ENCODE measurements at regions not wholly inside any gene's neighbourhood (a gene's known extent, or its start where the extent isn't known, plus 50 kb on each side); places are given as distances from the start of the nearest gene placed in this dataset.
"Not testable (repeated sequence)": the region's sequence is repeated elsewhere in the genome, so short reads cannot be mapped to it uniquely, and the experiment has no call there.

- H3K4me3 ChIP-seq (ENCODE audit: low read depth in 2 of 2, low read length in 2 of 2); ATAC-seq; in situ Hi-C loops (cut with HindIII; ENCODE audit: low pct_unique_long_range_greater_than_20kb, low sequenced_read_pairs); BruUV-seq (replicated peaks); H3K36me3 ChIP-seq (ENCODE audit: control insufficient read depth, insufficient read depth, low read length); intact Hi-C loops (cut with micrococcal nuclease; ENCODE audit: unreplicated experiment); H3K27ac ChIP-seq (ENCODE audit: low read length); H3K9me3 ChIP-seq (ENCODE audit: control insufficient read depth, insufficient read depth, low read depth, low read length); POLR2A ChIA-PET; H3K4me1 ChIP-seq (ENCODE audit: control insufficient read depth, insufficient read depth, low read length); CTCF ChIA-PET; DNase-seq (ENCODE audit: low read depth, low spot score); H3K27me3 ChIP-seq (ENCODE audit: control insufficient read depth, insufficient read depth, low read length): not testable (repeated sequence)
Observed at GRCh38 chr9:62737004-62737606, 1547.3 kb downstream of the SPATA31A7 start.

GRCh38 chr9:62737915-62738314, 1548.1 kb downstream of the SPATA31A7 start:
- H3K27me3 ChIP-seq (ENCODE audit: control insufficient read depth, insufficient read depth, low read length); ATAC-seq; in situ Hi-C loops (cut with HindIII; ENCODE audit: low pct_unique_long_range_greater_than_20kb, low sequenced_read_pairs); H3K4me1 ChIP-seq (ENCODE audit: control insufficient read depth, insufficient read depth, low read length); POLR2A ChIA-PET; BruUV-seq (replicated peaks); intact Hi-C loops (cut with micrococcal nuclease; ENCODE audit: unreplicated experiment); CTCF ChIA-PET; DNase-seq (ENCODE audit: low read depth, low spot score); H3K36me3 ChIP-seq (ENCODE audit: control insufficient read depth, insufficient read depth, low read length); H3K27ac ChIP-seq (ENCODE audit: low read length); H3K4me3 ChIP-seq (ENCODE audit: low read depth in 2 of 2, low read length in 2 of 2); H3K9me3 ChIP-seq (ENCODE audit: control insufficient read depth, insufficient read depth, low read depth, low read length): not testable (repeated sequence)

- H3K4me3 ChIP-seq (ENCODE audit: low read depth in 2 of 2, low read length in 2 of 2); POLR2A ChIA-PET; intact Hi-C loops (cut with micrococcal nuclease; ENCODE audit: unreplicated experiment); H3K27me3 ChIP-seq (ENCODE audit: control insufficient read depth, insufficient read depth, low read length); CTCF ChIA-PET; H3K36me3 ChIP-seq (ENCODE audit: control insufficient read depth, insufficient read depth, low read length); H3K9me3 ChIP-seq (ENCODE audit: control insufficient read depth, insufficient read depth, low read depth, low read length); ATAC-seq; H3K27ac ChIP-seq (ENCODE audit: low read length); H3K4me1 ChIP-seq (ENCODE audit: control insufficient read depth, insufficient read depth, low read length); BruUV-seq (replicated peaks); in situ Hi-C loops (cut with HindIII; ENCODE audit: low pct_unique_long_range_greater_than_20kb, low sequenced_read_pairs); DNase-seq (ENCODE audit: low read depth, low spot score): not testable (repeated sequence)
Observed at GRCh38 chr9:62745774-62746529, 1556.1 kb downstream of the SPATA31A7 start.

All from Panc1 (cell line).